Keratinocyte (primary cell): ENCODE measurements at regions not wholly inside any gene's neighbourhood (a gene's known extent, or its start where the extent isn't known, plus 50 kb on each side); places are given as distances from the start of the nearest gene placed in this dataset.

Experiments used
- DNase-seq: peaks from one replicate; pipeline ENCODE4 v3.0.0-alpha.2; 2011; ENCODE audit warnings: low read depth, missing footprints, low spot score
- FAIRE-seq: peaks from 2 replicates; lab custom pipeline; 2011; peaks lifted over from hg19 to GRCh38; lab: Jason Lieb, UNC
- H2AFZ ChIP-seq: 2 replicates; pipeline ENCODE4 v1.6.0; 2012; ENCODE audit warnings: low read length, control low read depth, inconsistent platforms; ENCODE audit not compliant: control insufficient read depth
- H3K27ac ChIP-seq: 2 replicates; pipeline ENCODE4 v1.5.1; 2011; ENCODE audit warnings: low read length; ENCODE audit not compliant: control insufficient read depth, insufficient read depth
- H3K27me3 ChIP-seq: 3 replicates; pipeline ENCODE4 v1.6.0; 2011; ENCODE audit warnings: low read length; ENCODE audit not compliant: control insufficient read depth, insufficient read depth; ENCODE audit errors: extremely low read depth
- H3K36me3 ChIP-seq, 2 experiments: 2 replicates in 1 of 2; 3 replicates in 1 of 2; pipeline ENCODE4 v1.5.1; 2011; ENCODE audit warnings: low read length in 2 of 2, mild to moderate bottlenecking in 1 of 2; ENCODE audit not compliant: control insufficient read depth in 2 of 2, insufficient read depth in 2 of 2; ENCODE audit errors: extremely low read depth in 1 of 2
- H3K4me1 ChIP-seq: 3 replicates; pipeline ENCODE4 v1.5.1; 2011; ENCODE audit warnings: low read length; ENCODE audit not compliant: control insufficient read depth, insufficient read depth; ENCODE audit errors: extremely low read depth
- H3K4me2 ChIP-seq: 3 replicates; pipeline ENCODE4 v1.6.0; 2011; ENCODE audit warnings: low read depth, low read length; ENCODE audit not compliant: control insufficient read depth, insufficient read depth; ENCODE audit errors: extremely low read depth
- H3K4me3 ChIP-seq, 3 experiments: fragments of 200-600 bp in 1 of 3; sonication (generic) in 1 of 3; 2 replicates in 2 of 3; 3 replicates in 1 of 3; pipeline ENCODE4 v1.5.1; 2011 to 2016; ENCODE audit warnings: low read length in 3 of 3, mild to moderate bottlenecking in 3 of 3, control low read depth in 2 of 3, inconsistent platforms in 1 of 3, low read depth in 1 of 3, mixed read lengths in 1 of 3, mixed run types in 1 of 3, moderate library complexity in 1 of 3; ENCODE audit not compliant: control insufficient read depth in 2 of 3, insufficient read depth in 2 of 3; ENCODE audit errors: extremely low read depth in 1 of 3
- H3K79me2 ChIP-seq: 2 replicates; pipeline ENCODE4 v1.6.0; 2012; ENCODE audit warnings: low read length; ENCODE audit not compliant: control insufficient read depth, insufficient read depth
- H3K9ac ChIP-seq: 3 replicates; pipeline ENCODE4 v1.6.0; 2011; ENCODE audit warnings: low read length; ENCODE audit not compliant: control insufficient read depth, insufficient read depth; ENCODE audit errors: extremely low read depth
- H3K9me1 ChIP-seq: 3 replicates; pipeline ENCODE4 v1.6.0; 2011; ENCODE audit warnings: low read length; ENCODE audit not compliant: control insufficient read depth, insufficient read depth; ENCODE audit errors: extremely low read depth
- H3K9me3 ChIP-seq: 2 replicates; pipeline ENCODE4 v1.5.1; 2012; ENCODE audit warnings: low read depth, low read length; ENCODE audit not compliant: control insufficient read depth
- H4K20me1 ChIP-seq: 3 replicates; pipeline ENCODE4 v1.6.0; 2011; ENCODE audit warnings: low read length; ENCODE audit not compliant: control insufficient read depth, insufficient read depth; ENCODE audit errors: extremely low read depth
- EZH2 ChIP-seq: IDR thresholded peaks from one replicate; pipeline ENCODE4 v1.6.1; 2012; ENCODE audit warnings: inconsistent platforms, mild to moderate bottlenecking, low read length, moderate library complexity
- dilution Hi-C: fragments of 300-500 bp; cut with MboI; formaldehyde crosslinking; loops from one replicate; pipeline ENCODE4 v1.7.0; 2020; ENCODE audit warnings: low sequenced_read_pairs; ENCODE audit not compliant: extremely low pct_ligation_motif_present
- TF ChIP-seq, protein P1 (sequence below), 3 experiments: IDR thresholded peaks in 1 of 3; conservative IDR thresholded peaks in 1 of 3; optimal IDR thresholded peaks in 1 of 3; 2 replicates in 2 of 3; 3 replicates in 1 of 3; pipeline versions ENCODE3 to v1.5.1; 2011; ENCODE audit warnings: low read length in 3 of 3, mild to moderate bottlenecking in 3 of 3, moderate library complexity in 2 of 3, control low read depth in 1 of 3, inconsistent platforms in 1 of 3; ENCODE audit not compliant: insufficient read depth in 2 of 3; ENCODE audit errors: extremely low read depth in 1 of 3

DNA sequence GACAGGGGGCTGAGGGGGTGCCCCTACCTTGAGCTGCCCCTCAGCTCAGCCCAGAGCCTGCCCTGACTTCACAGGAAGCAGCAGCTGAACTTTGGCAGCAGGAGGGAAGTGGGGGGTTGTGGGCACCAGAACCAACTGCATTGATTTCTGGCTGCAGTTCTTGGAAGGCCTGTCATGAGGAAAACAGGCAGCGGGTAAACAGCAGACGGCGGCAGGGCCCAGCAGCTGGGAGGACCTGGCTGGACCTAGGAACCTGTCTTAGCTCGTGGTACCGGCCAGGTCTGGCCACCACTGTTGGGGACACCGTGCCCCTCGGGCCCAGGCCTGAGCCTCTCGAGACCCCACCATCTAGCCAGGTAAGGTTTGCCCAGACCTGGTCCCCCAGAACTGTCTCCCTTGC is 154.2 kb upstream of the MYL2 start:
- no peak overlapping the region for H3K27ac ChIP-seq
- dilution Hi-C loops, result no loop called here
- no peak overlapping the region for H2AFZ ChIP-seq
- H3K4me2 ChIP-seq, result no peak overlapping the region
- no peaks in the 10 kb centered on the region for H3K4me1 ChIP-seq
- H3K9me1 ChIP-seq, result no peaks in the 10 kb centered on the region
- DNase-seq, result no peak
- no peak for FAIRE-seq
- H3K27me3 ChIP-seq, result peaks cover 19% of the 10 kb centered on the region
- no peaks in the 10 kb centered on the region for H3K79me2 ChIP-seq
- no peak overlapping the region for H3K4me3 ChIP-seq
- H3K9ac ChIP-seq, result no peak overlapping the region
- no peaks in the 10 kb centered on the region for H3K36me3 ChIP-seq
- no peak for TF ChIP-seq EZH2
- TF ChIP-seq, protein P1, sequence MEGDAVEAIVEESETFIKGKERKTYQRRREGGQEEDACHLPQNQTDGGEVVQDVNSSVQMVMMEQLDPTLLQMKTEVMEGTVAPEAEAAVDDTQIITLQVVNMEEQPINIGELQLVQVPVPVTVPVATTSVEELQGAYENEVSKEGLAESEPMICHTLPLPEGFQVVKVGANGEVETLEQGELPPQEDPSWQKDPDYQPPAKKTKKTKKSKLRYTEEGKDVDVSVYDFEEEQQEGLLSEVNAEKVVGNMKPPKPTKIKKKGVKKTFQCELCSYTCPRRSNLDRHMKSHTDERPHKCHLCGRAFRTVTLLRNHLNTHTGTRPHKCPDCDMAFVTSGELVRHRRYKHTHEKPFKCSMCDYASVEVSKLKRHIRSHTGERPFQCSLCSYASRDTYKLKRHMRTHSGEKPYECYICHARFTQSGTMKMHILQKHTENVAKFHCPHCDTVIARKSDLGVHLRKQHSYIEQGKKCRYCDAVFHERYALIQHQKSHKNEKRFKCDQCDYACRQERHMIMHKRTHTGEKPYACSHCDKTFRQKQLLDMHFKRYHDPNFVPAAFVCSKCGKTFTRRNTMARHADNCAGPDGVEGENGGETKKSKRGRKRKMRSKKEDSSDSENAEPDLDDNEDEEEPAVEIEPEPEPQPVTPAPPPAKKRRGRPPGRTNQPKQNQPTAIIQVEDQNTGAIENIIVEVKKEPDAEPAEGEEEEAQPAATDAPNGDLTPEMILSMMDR (optimal IDR thresholded peaks at IDR 0.05 in 1 of 3, IDR thresholded peaks at IDR 0.05 in 1 of 3, conservative IDR thresholded peaks at IDR 0.05 in 1 of 3; ENCODE audit: extremely low read depth in 1 of 3, insufficient read depth in 2 of 3, low read length in 3 of 3), result no peak
- no peaks in the 10 kb centered on the region for H4K20me1 ChIP-seq
- H3K9me3 ChIP-seq, result no peaks in the 10 kb centered on the region

DNA sequence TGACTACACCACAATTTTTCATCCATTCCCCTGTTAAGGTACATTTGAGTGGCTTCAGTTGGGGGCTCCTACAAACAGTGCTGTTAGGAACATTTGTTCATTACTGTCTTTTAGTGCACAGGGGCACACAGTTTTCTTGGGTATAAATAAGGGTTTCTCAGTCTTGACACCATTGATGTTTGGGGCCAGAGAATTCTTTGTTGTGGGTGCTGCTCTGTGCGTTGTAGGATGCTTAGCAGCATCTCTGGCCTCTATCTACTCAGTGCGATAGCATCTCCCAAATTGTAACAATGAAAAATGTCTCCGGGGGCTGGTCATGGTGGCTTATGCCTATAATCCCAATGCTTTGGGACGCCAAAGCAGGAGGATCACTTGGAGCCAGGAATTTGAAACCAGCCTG is 153.0 kb upstream of the MYL2 start:
- TF ChIP-seq, protein P1 (optimal IDR thresholded peaks at IDR 0.05 in 1 of 3, IDR thresholded peaks at IDR 0.05 in 1 of 3, conservative IDR thresholded peaks at IDR 0.05 in 1 of 3; ENCODE audit: extremely low read depth in 1 of 3, insufficient read depth in 2 of 3, low read length in 3 of 3), result no peak
- TF ChIP-seq EZH2, result no peak
- FAIRE-seq (no peak), DNase-seq (no peak)
- H4K20me1 ChIP-seq, result no peaks in the 10 kb centered on the region
- H3K9me3 ChIP-seq, result no peaks in the 10 kb centered on the region
- no peaks in the 10 kb centered on the region for H3K36me3 ChIP-seq
- H3K9ac ChIP-seq, result no peak overlapping the region
- dilution Hi-C loops, result no loop called here
- no peaks in the 10 kb centered on the region for H3K4me1 ChIP-seq
- no peak overlapping the region for H2AFZ ChIP-seq
- no peak overlapping the region for H3K27ac ChIP-seq
- H3K9me1 ChIP-seq, result no peaks in the 10 kb centered on the region
- no peak overlapping the region for H3K4me3 ChIP-seq
- H3K27me3 ChIP-seq, result peaks cover 21% of the 10 kb centered on the region
- no peak overlapping the region for H3K4me2 ChIP-seq
- H3K79me2 ChIP-seq, result no peaks in the 10 kb centered on the region
